ENCODE measurements at regions not wholly inside any gene's neighbourhood (a gene's known extent, or its start where the extent isn't known, plus 50 kb on each side); places are given as distances from the start of the nearest gene placed in this dataset.

- H3K4me3 ChIP-seq: no peak overlapping the region
These were observed 154.0 kb upstream of the KCNG1 start for GRCh38 chr20:51176876-51177275.

GRCh38 chr20:51176446-51176845 lies 153.5 kb upstream of the KCNG1 start:
- Histone ChIP-seq H3K4me3 (no peak overlapping the region), H3K4me1 (no peaks in the 10 kb centered on the region), H3K9me3 (replicated peaks) (no peaks in the 10 kb centered on the region), H3K27ac (replicated peaks) (no peak overlapping the region), H3K27me3 (ENCODE audit: low read depth) (peaks cover 62% of the 10 kb centered on the region), H3K36me3 (no peaks in the 10 kb centered on the region)
- DNase-seq: no peak
- no peak for TF ChIP-seq CTCF (IDR thresholded peaks at IDR 0.05; ENCODE audit: borderline replicate concordance)
- intact Hi-C loops (cut with micrococcal nuclease): no loop called here

More at GRCh38 chr20:51176876-51177275, 154.0 kb upstream of the KCNG1 start:
- Histone ChIP-seq H3K36me3 (no peaks in the 10 kb centered on the region), H3K27ac (replicated peaks) (no peak overlapping the region), H3K9me3 (replicated peaks) (no peaks in the 10 kb centered on the region), H3K27me3 (ENCODE audit: low read depth) (peaks cover 66% of the 10 kb centered on the region), H3K4me1 (no peaks in the 10 kb centered on the region)
- intact Hi-C loops (cut with micrococcal nuclease): no loop called here
- no peak for DNase-seq
- no peak for TF ChIP-seq CTCF (IDR thresholded peaks at IDR 0.05; ENCODE audit: borderline replicate concordance)

GRCh38 chr20:51175724-51176123 lies 152.8 kb upstream of the KCNG1 start:
- no peaks in the 10 kb centered on the region for H3K4me1 ChIP-seq
- no peaks in the 10 kb centered on the region for H3K36me3 ChIP-seq
- H3K27me3 ChIP-seq (ENCODE audit: low read depth): peaks cover 62% of the 10 kb centered on the region
- no peak for TF ChIP-seq CTCF (IDR thresholded peaks at IDR 0.05; ENCODE audit: borderline replicate concordance)
- no peak overlapping the region for H3K27ac ChIP-seq (replicated peaks)
- DNase-seq: no peak
- intact Hi-C loops (cut with micrococcal nuclease): no loop called here
- no peaks in the 10 kb centered on the region for H3K9me3 ChIP-seq (replicated peaks)
- no peak overlapping the region for H3K4me3 ChIP-seq

- no peak for DNase-seq
- H3K36me3 ChIP-seq: no peaks in the 10 kb centered on the region
- intact Hi-C loops (cut with micrococcal nuclease): no loop called here
- no peak overlapping the region for H3K27ac ChIP-seq (replicated peaks)
- H3K27me3 ChIP-seq (ENCODE audit: low read depth): peaks cover 62% of the 10 kb centered on the region
- TF ChIP-seq CTCF (IDR thresholded peaks at IDR 0.05; ENCODE audit: borderline replicate concordance): no peak
- no peaks in the 10 kb centered on the region for H3K4me1 ChIP-seq
- no peak overlapping the region for H3K4me3 ChIP-seq
- H3K9me3 ChIP-seq (replicated peaks): peaks cover 3% of the 10 kb centered on the region
These were observed 152.2 kb upstream of the KCNG1 start for GRCh38 chr20:51175156-51175555.

GRCh38 chr20:51174536-51174935 lies 151.6 kb upstream of the KCNG1 start:
- no peak overlapping the region for H3K4me3 ChIP-seq
- H3K4me1 ChIP-seq: no peaks in the 10 kb centered on the region
- no peak for DNase-seq
- H3K36me3 ChIP-seq: no peaks in the 10 kb centered on the region
- intact Hi-C loops (cut with micrococcal nuclease): no loop called here
- H3K9me3 ChIP-seq (replicated peaks): peaks cover 10% of the 10 kb centered on the region
- TF ChIP-seq CTCF (IDR thresholded peaks at IDR 0.05; ENCODE audit: borderline replicate concordance): no peak
- H3K27ac ChIP-seq (replicated peaks): no peak overlapping the region
- peaks cover 63% of the 10 kb centered on the region for H3K27me3 ChIP-seq (ENCODE audit: low read depth)
